CD4-positive, alpha-beta memory T cell (primary cell): ENCODE measurements at regions not wholly inside any gene's neighbourhood (a gene's known extent, or its start where the extent isn't known, plus 50 kb on each side); places are given as distances from the start of the nearest gene placed in this dataset.

Source experiments
- CTCF ChIA-PET: fragments of 350-600 bp; sonication (Branson Sonifier 250); formaldehyde crosslinking; loops from one replicate; lab custom pipeline; 2021; ENCODE audit warnings: inconsistent platforms; ENCODE audit not compliant: partially characterized antibody; lab: Charles Lee
- POLR2A ChIA-PET: fragments of 350-600 bp; sonication (Branson Sonifier 250); formaldehyde crosslinking; loops from one replicate; lab custom pipeline; 2021; ENCODE audit not compliant: partially characterized antibody; lab: Charles Lee
- DNase-seq, 5 donors: peaks; one replicate each; pipeline versions ENCODE4 v3.0.0 to v3.0.0-alpha.2; 2020 to 2022; ENCODE audit warnings: mixed read lengths in 1 of 5
- H3K27ac ChIP-seq: one replicate; pipeline ENCODE4 v1.7.0; 2013; ENCODE audit warnings: low read depth, low read length
- H3K27me3 ChIP-seq: 2 replicates; pipeline ENCODE4 v1.7.0; 2013; ENCODE audit warnings: mild to moderate bottlenecking, low read length, moderate library complexity; ENCODE audit not compliant: insufficient read depth
- H3K36me3 ChIP-seq: 2 replicates; pipeline ENCODE4 v1.7.0; 2013; ENCODE audit warnings: mild to moderate bottlenecking, low read length, moderate library complexity; ENCODE audit not compliant: insufficient read depth
- H3K4me1 ChIP-seq: 2 replicates; pipeline ENCODE4 v1.7.0; 2013; ENCODE audit warnings: mild to moderate bottlenecking, low read length, moderate library complexity; ENCODE audit not compliant: insufficient read depth
- H3K4me3 ChIP-seq, 2 donors: one replicate each; pipeline ENCODE4 v1.7.0; 2013; ENCODE audit warnings: low read length in 2 of 2, mild to moderate bottlenecking in 1 of 2
- H3K9me3 ChIP-seq, 2 donors: one replicate each; pipeline ENCODE4 v1.7.0; 2013; ENCODE audit warnings: low read length in 2 of 2, control low read depth in 1 of 2; ENCODE audit not compliant: control insufficient read depth in 1 of 2
- H3K27ac Mint-ChIP-seq, 7 donors: one replicate each; pipeline ENCODE4 v1.8.0; 2020 to 2021; ENCODE audit warnings: mixed read lengths in 7 of 7, mild to moderate bottlenecking in 6 of 7, inconsistent platforms in 3 of 7, moderate library complexity in 3 of 7
- H3K27me3 Mint-ChIP-seq, 2 donors: one replicate each; pipeline ENCODE4 v1.8.0; 2020 to 2021; ENCODE audit warnings: mixed read lengths in 2 of 2
- H3K36me3 Mint-ChIP-seq, 2 donors: one replicate each; pipeline ENCODE4 v1.8.0; 2020 to 2021; ENCODE audit warnings: mixed read lengths in 2 of 2, inconsistent platforms in 1 of 2, mild to moderate bottlenecking in 1 of 2
- H3K4me1 Mint-ChIP-seq, 4 donors: one replicate each; pipeline ENCODE4 v1.8.0; 2020 to 2021; ENCODE audit warnings: mixed read lengths in 4 of 4, mild to moderate bottlenecking in 1 of 4
- H3K4me3 Mint-ChIP-seq, 8 donors: one replicate each; pipeline ENCODE4 v1.8.0; 2020 to 2021; ENCODE audit warnings: mixed read lengths in 8 of 8, mild to moderate bottlenecking in 7 of 8, moderate library complexity in 6 of 8, inconsistent platforms in 3 of 8
- H3K9me3 Mint-ChIP-seq, 8 donors: one replicate each; pipeline ENCODE4 v1.8.0; 2020 to 2021; ENCODE audit warnings: mixed read lengths in 8 of 8, mild to moderate bottlenecking in 5 of 8, inconsistent platforms in 3 of 8, moderate library complexity in 1 of 8
- intact Hi-C: fragments of 100-400 bp; cut with micrococcal nuclease; formaldehyde crosslinking; loops from one replicate; pipeline ENCODE4 v1.15.1; 2023

- Mint-ChIP-seq H3K36me3 (no peaks in the 10 kb centered on the region), H3K4me3 (no peak overlapping the region), H3K4me1 (no peaks in the 10 kb centered on the region), H3K27me3 (peaks cover 2 to 3% of the 10 kb centered on the region in 2 donors), H3K27ac (peak overlapping the region in 1 of 7 donors; percentile 72), H3K9me3 (peaks cover 0 to 3% (median 0%) of the 10 kb centered on the region in 8 donors)
- H3K4me1 ChIP-seq = no peaks in the 10 kb centered on the region
- no peaks in the 10 kb centered on the region for H3K27me3 ChIP-seq
- intact Hi-C loops = no loop called here
- no peaks in the 10 kb centered on the region for H3K9me3 ChIP-seq
- POLR2A ChIA-PET = no interaction called here
- no peak for DNase-seq
- CTCF ChIA-PET = interaction anchor here (1.4 kb wide), 1 partner anchor 253 kb away, joined by 3 read pairs; no protein-coding TSS in a partner anchor
- H3K4me3 ChIP-seq = no peak overlapping the region
- H3K36me3 ChIP-seq = no peaks in the 10 kb centered on the region
- no peak overlapping the region for H3K27ac ChIP-seq
These were observed 98.4 kb upstream of the ERCC6L2 start for GRCh38 chr9:95777136-95777535.

- ChIA-PET CTCF (no interaction called here), POLR2A (no interaction called here)
- H3K4me3 Mint-ChIP-seq = no peak overlapping the region
- intact Hi-C loops = no loop called here
- H3K36me3 Mint-ChIP-seq = no peaks in the 10 kb centered on the region
- peaks cover 0 to 3% (median 0%) of the 10 kb centered on the region in 8 donors for H3K9me3 Mint-ChIP-seq
- H3K4me3 ChIP-seq = no peak overlapping the region
- H3K4me1 Mint-ChIP-seq = no peaks in the 10 kb centered on the region
- H3K27ac Mint-ChIP-seq = no peak overlapping the region
- no peaks in the 10 kb centered on the region for H3K4me1 ChIP-seq
- H3K27ac ChIP-seq = no peak overlapping the region
- no peak for DNase-seq
- H3K27me3 ChIP-seq = no peaks in the 10 kb centered on the region
- H3K36me3 ChIP-seq = no peaks in the 10 kb centered on the region
- peaks cover 7 to 9% of the 10 kb centered on the region in 2 donors for H3K27me3 Mint-ChIP-seq
- H3K9me3 ChIP-seq = no peaks in the 10 kb centered on the region
These were observed 99.3 kb upstream of the ERCC6L2 start for GRCh38 chr9:95776176-95776575.

- CTCF ChIA-PET = no interaction called here
- no peaks in the 10 kb centered on the region for H3K36me3 Mint-ChIP-seq
- H3K27ac Mint-ChIP-seq = no peak overlapping the region
- intact Hi-C loops = no loop called here
- POLR2A ChIA-PET = no interaction called here
- no peak overlapping the region for H3K4me3 Mint-ChIP-seq
- H3K4me1 ChIP-seq = no peaks in the 10 kb centered on the region
- H3K9me3 Mint-ChIP-seq = peaks cover 0 to 3% (median 0%) of the 10 kb centered on the region in 8 donors
- DNase-seq = no peak
- no peaks in the 10 kb centered on the region for H3K27me3 ChIP-seq
- H3K4me3 ChIP-seq = no peak overlapping the region
- no peaks in the 10 kb centered on the region for H3K36me3 ChIP-seq
- no peaks in the 10 kb centered on the region for H3K9me3 ChIP-seq
- H3K27me3 Mint-ChIP-seq = peaks cover 11 to 17% of the 10 kb centered on the region in 2 donors
- H3K4me1 Mint-ChIP-seq = no peaks in the 10 kb centered on the region
- no peak overlapping the region for H3K27ac ChIP-seq
These were observed 100.3 kb upstream of the ERCC6L2 start for GRCh38 chr9:95775191-95775590.

- H3K27me3 ChIP-seq = no peaks in the 10 kb centered on the region
- no peak overlapping the region for H3K27ac ChIP-seq
- ChIA-PET POLR2A (no interaction called here), CTCF (no interaction called here)
- no peaks in the 10 kb centered on the region for H3K4me1 ChIP-seq
- no peak overlapping the region for H3K27ac Mint-ChIP-seq
- H3K36me3 Mint-ChIP-seq = no peaks in the 10 kb centered on the region
- H3K9me3 Mint-ChIP-seq = peaks cover 0 to 3% (median 0%) of the 10 kb centered on the region in 8 donors
- no peak overlapping the region for H3K4me3 Mint-ChIP-seq
- peaks cover 14 to 21% of the 10 kb centered on the region in 2 donors for H3K27me3 Mint-ChIP-seq
- no peak overlapping the region for H3K4me3 ChIP-seq
- no peaks in the 10 kb centered on the region for H3K9me3 ChIP-seq
- no peaks in the 10 kb centered on the region for H3K36me3 ChIP-seq
- DNase-seq = no peak
- intact Hi-C loops = no loop called here
- no peaks in the 10 kb centered on the region for H3K4me1 Mint-ChIP-seq
These were observed 102.5 kb upstream of the ERCC6L2 start for GRCh38 chr9:95773053-95773418.

- no peaks in the 10 kb centered on the region for H3K4me1 ChIP-seq
- ChIA-PET CTCF (no interaction called here), POLR2A (no interaction called here)
- Mint-ChIP-seq H3K9me3 (peaks cover 0 to 2% (median 0%) of the 10 kb centered on the region in 8 donors), H3K27me3 (peaks cover 16 to 21% of the 10 kb centered on the region in 2 donors), H3K4me3 (peak overlapping the region in 1 of 8 donors; percentile 41), H3K36me3 (no peaks in the 10 kb centered on the region), H3K27ac (no peak overlapping the region), H3K4me1 (no peaks in the 10 kb centered on the region)
- no peaks in the 10 kb centered on the region for H3K9me3 ChIP-seq
- intact Hi-C loops = no loop called here
- DNase-seq = no peak
- no peak overlapping the region for H3K27ac ChIP-seq
- H3K36me3 ChIP-seq = no peaks in the 10 kb centered on the region
- no peak overlapping the region for H3K4me3 ChIP-seq
- H3K27me3 ChIP-seq = no peaks in the 10 kb centered on the region
These were observed 103.0 kb upstream of the ERCC6L2 start for GRCh38 chr9:95772320-95773052.

GRCh38 chr9:95771556-95772246 is 103.8 kb upstream of the ERCC6L2 start:
- CTCF ChIA-PET = no interaction called here
- Mint-ChIP-seq H3K4me3 (no peak overlapping the region), H3K27ac (no peak overlapping the region)

GRCh38 chr9:95770653-95771131 is 104.8 kb upstream of the ERCC6L2 start:
- ChIA-PET CTCF (no interaction called here), POLR2A (no interaction called here)
- H3K9me3 Mint-ChIP-seq = no peaks in the 10 kb centered on the region
- DNase-seq = no peak
- H3K27ac Mint-ChIP-seq = no peak overlapping the region
- Histone ChIP-seq H3K4me1 (no peaks in the 10 kb centered on the region), H3K9me3 (no peaks in the 10 kb centered on the region), H3K27me3 (no peaks in the 10 kb centered on the region), H3K36me3 (no peaks in the 10 kb centered on the region), H3K4me3 (no peak overlapping the region), H3K27ac (no peak overlapping the region)
- no peaks in the 10 kb centered on the region for H3K4me1 Mint-ChIP-seq
- H3K4me3 Mint-ChIP-seq = no peak overlapping the region
- no peaks in the 10 kb centered on the region for H3K36me3 Mint-ChIP-seq
- intact Hi-C loops = no loop called here
- H3K27me3 Mint-ChIP-seq = peaks cover 16 to 21% of the 10 kb centered on the region in 2 donors

More at GRCh38 chr9:95771556-95772246, 103.8 kb upstream of the ERCC6L2 start:
- Mint-ChIP-seq H3K27me3 (peaks cover 16 to 21% of the 10 kb centered on the region in 2 donors), H3K9me3 (no peaks in the 10 kb centered on the region), H3K4me1 (no peaks in the 10 kb centered on the region), H3K36me3 (no peaks in the 10 kb centered on the region)
- Histone ChIP-seq H3K27me3 (no peaks in the 10 kb centered on the region), H3K36me3 (no peaks in the 10 kb centered on the region), H3K9me3 (no peaks in the 10 kb centered on the region), H3K27ac (no peak overlapping the region), H3K4me3 (no peak overlapping the region), H3K4me1 (no peaks in the 10 kb centered on the region)
- POLR2A ChIA-PET = no interaction called here
- intact Hi-C loops = no loop called here
- no peak for DNase-seq
